Inferior parietal cortex (tissue), 1 donor: ENCODE measurements at regions not wholly inside any gene's neighbourhood (a gene's known extent, or its start where the extent isn't known, plus 50 kb on each side); places are given as distances from the start of the nearest gene placed in this dataset.

Experiments used
- DNase-seq: peaks from one replicate; pipeline ENCODE4 v3.0.0-alpha.2; 2016; ENCODE audit errors: extremely low spot score

- DNase-seq, result no peak
Observed at GRCh38 chr7:131899271-131900030, 343.0 kb upstream of the PODXL start.

GRCh38 chr7:131898418-131898817, 342.0 kb upstream of the PODXL start:
- DNase-seq, result no peak

- no peak for DNase-seq
Observed at GRCh38 chr7:131897790-131898165, 341.4 kb upstream of the PODXL start.

GRCh38 chr7:131897016-131897789, 340.8 kb upstream of the PODXL start:
- no peak for DNase-seq

GRCh38 chr7:131896165-131896863, 339.9 kb upstream of the PODXL start:
- no peak for DNase-seq

GRCh38 chr7:131895541-131896164, 339.2 kb upstream of the PODXL start:
- DNase-seq, result peak; percentile 44

GRCh38 chr7:131893631-131894340, 337.4 kb upstream of the PODXL start:
- no peak for DNase-seq

GRCh38 chr7:131890176-131890575, 333.7 kb upstream of the PODXL start:
- no peak for DNase-seq

- no peak for DNase-seq
Observed at GRCh38 chr7:131889572-131890150, 333.2 kb upstream of the PODXL start.

- DNase-seq, result no peak
Observed at GRCh38 chr7:131883769-131884168, 327.3 kb upstream of the PODXL start.

- no peak for DNase-seq
Observed at GRCh38 chr7:131883196-131883595, 326.8 kb upstream of the PODXL start.

- no peak for DNase-seq
Observed at GRCh38 chr7:131882321-131882720, 325.9 kb upstream of the PODXL start.

GRCh38 chr7:131880078-131880477, 323.6 kb upstream of the PODXL start:
- no peak for DNase-seq

GRCh38 chr7:131879424-131879823, 323.0 kb upstream of the PODXL start:
- no peak for DNase-seq

GRCh38 chr7:131878777-131879176, 322.3 kb upstream of the PODXL start:
- DNase-seq, result no peak

GRCh38 chr7:131873581-131873980, 317.2 kb upstream of the PODXL start:
- no peak for DNase-seq

GRCh38 chr7:131869986-131870385, 313.6 kb upstream of the PODXL start:
- no peak for DNase-seq

- no peak for DNase-seq
Observed at GRCh38 chr7:131869169-131869844, 312.9 kb upstream of the PODXL start.

GRCh38 chr7:131867461-131867860, 311.0 kb upstream of the PODXL start:
- DNase-seq, result no peak

- DNase-seq, result no peak
Observed at GRCh38 chr7:131865911-131866310, 309.5 kb upstream of the PODXL start.
